A673 (cell line): ENCODE measurements at regions not wholly inside any gene's neighbourhood (a gene's known extent, or its start where the extent isn't known, plus 50 kb on each side); places are given as distances from the start of the nearest gene placed in this dataset.

ENCODE experiments used
- BruUV-seq: library from RNA; stranded (reverse); fragments of 400-500 nt; replicated peaks from 2 replicates; lab custom pipeline; 2021; lab: Mats Ljungman, UMichigan
- CTCF ChIA-PET: fragments of 300-600 bp; sonication (Branson Sonifier 250); formaldehyde crosslinking; loops from one replicate; lab custom pipeline; 2022; ENCODE audit warnings: antibody characterized with exemption; lab: Charles Lee
- POLR2A ChIA-PET: fragments of 300-600 bp; sonication (Branson Sonifier 250); formaldehyde crosslinking; loops from one replicate; lab custom pipeline; 2022; ENCODE audit warnings: antibody characterized with exemption; ENCODE audit not compliant: low non-redundant PET; lab: Charles Lee
- DNase-seq: peaks from one replicate; pipeline ENCODE4 v3.0.0-alpha.2; 2015; ENCODE audit warnings: low spot score
- H3K27ac ChIP-seq: fragments of 200-600 bp; sonication (generic); 2 replicates; pipeline ENCODE4 v1.5.1; 2016; ENCODE audit warnings: mixed run types, low read depth, mild to moderate bottlenecking, mixed read lengths, antibody characterized with exemption, low read length; ENCODE audit not compliant: poor library complexity, severe bottlenecking
- H3K27me3 ChIP-seq: fragments of 200-600 bp; sonication (generic); replicated peaks from 2 replicates; pipeline ENCODE4 v1.6.1; 2017; ENCODE audit warnings: mixed run types, low read depth, mild to moderate bottlenecking, mixed read lengths, antibody characterized with exemption, low read length; ENCODE audit not compliant: insufficient read depth, poor library complexity
- H3K36me3 ChIP-seq: fragments of 200-600 bp; sonication (generic); 2 replicates; pipeline ENCODE4 v1.6.1; 2016; ENCODE audit warnings: mixed run types, mild to moderate bottlenecking, mixed read lengths, antibody characterized with exemption, low read length; ENCODE audit not compliant: insufficient read depth, poor library complexity, severe bottlenecking
- H3K4me1 ChIP-seq: fragments of 200-600 bp; sonication (generic); 2 replicates; pipeline ENCODE4 v1.6.1; 2017; ENCODE audit warnings: mixed run types, mild to moderate bottlenecking, mixed read lengths, antibody characterized with exemption, low read length; ENCODE audit not compliant: insufficient read depth, poor library complexity, severe bottlenecking
- H3K4me3 ChIP-seq: fragments of 200-600 bp; sonication (generic); 2 replicates; pipeline ENCODE4 v1.5.1; 2016; ENCODE audit warnings: low read depth, mixed run types, mild to moderate bottlenecking, mixed read lengths, low read length; ENCODE audit not compliant: poor library complexity, severe bottlenecking
- H3K9me3 ChIP-seq: fragments of 200-600 bp; sonication (generic); 2 replicates; pipeline ENCODE4 v1.6.1; 2016; ENCODE audit warnings: mixed run types, low read depth, mild to moderate bottlenecking, mixed read lengths, antibody characterized with exemption, low read length; ENCODE audit not compliant: poor library complexity, severe bottlenecking
- EZH2 ChIP-seq: fragments of 200-600 bp; sonication (generic); IDR thresholded peaks from 2 replicates; pipeline ENCODE4 v1.6.1; 2017; ENCODE audit warnings: borderline replicate concordance, low read depth, mild to moderate bottlenecking, mixed read lengths, antibody characterized with exemption, low read length; ENCODE audit not compliant: poor library complexity, severe bottlenecking
- intact Hi-C: fragments of 100-400 bp; cut with micrococcal nuclease; formaldehyde crosslinking; loops from one replicate; pipeline ENCODE4 v1.10.0; 2022; ENCODE audit not compliant: unreplicated experiment
- TF ChIP-seq, protein P1 (sequence below): fragments of 300-800, 200-600 bp; sonication (generic); conservative IDR thresholded peaks from 2 replicates; pipeline ENCODE4 v1.5.1; 2017; ENCODE audit warnings: low read depth, mild to moderate bottlenecking, antibody characterized with exemption, low read length, moderate library complexity, mixed read lengths

- no peak overlapping the region for H3K4me3 ChIP-seq
- intact Hi-C loops: no loop called here
- peaks cover 3% of the 10 kb centered on the region for H3K27me3 ChIP-seq
- TF ChIP-seq EZH2: no peak
- TF ChIP-seq, protein P1, sequence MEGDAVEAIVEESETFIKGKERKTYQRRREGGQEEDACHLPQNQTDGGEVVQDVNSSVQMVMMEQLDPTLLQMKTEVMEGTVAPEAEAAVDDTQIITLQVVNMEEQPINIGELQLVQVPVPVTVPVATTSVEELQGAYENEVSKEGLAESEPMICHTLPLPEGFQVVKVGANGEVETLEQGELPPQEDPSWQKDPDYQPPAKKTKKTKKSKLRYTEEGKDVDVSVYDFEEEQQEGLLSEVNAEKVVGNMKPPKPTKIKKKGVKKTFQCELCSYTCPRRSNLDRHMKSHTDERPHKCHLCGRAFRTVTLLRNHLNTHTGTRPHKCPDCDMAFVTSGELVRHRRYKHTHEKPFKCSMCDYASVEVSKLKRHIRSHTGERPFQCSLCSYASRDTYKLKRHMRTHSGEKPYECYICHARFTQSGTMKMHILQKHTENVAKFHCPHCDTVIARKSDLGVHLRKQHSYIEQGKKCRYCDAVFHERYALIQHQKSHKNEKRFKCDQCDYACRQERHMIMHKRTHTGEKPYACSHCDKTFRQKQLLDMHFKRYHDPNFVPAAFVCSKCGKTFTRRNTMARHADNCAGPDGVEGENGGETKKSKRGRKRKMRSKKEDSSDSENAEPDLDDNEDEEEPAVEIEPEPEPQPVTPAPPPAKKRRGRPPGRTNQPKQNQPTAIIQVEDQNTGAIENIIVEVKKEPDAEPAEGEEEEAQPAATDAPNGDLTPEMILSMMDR: no peak
- CTCF ChIA-PET: no interaction called here
- no peaks in the 10 kb centered on the region for H3K9me3 ChIP-seq
- POLR2A ChIA-PET: no interaction called here
- no peak overlapping the region for H3K27ac ChIP-seq
- no peak for DNase-seq
- no peaks in the 10 kb centered on the region for H3K36me3 ChIP-seq
- H3K4me1 ChIP-seq: no peaks in the 10 kb centered on the region
- no TSS peak for BruUV-seq
Measured at GRCh38 chr7:41093141-41093540, 609.7 kb downstream of the INHBA start.

DNA sequence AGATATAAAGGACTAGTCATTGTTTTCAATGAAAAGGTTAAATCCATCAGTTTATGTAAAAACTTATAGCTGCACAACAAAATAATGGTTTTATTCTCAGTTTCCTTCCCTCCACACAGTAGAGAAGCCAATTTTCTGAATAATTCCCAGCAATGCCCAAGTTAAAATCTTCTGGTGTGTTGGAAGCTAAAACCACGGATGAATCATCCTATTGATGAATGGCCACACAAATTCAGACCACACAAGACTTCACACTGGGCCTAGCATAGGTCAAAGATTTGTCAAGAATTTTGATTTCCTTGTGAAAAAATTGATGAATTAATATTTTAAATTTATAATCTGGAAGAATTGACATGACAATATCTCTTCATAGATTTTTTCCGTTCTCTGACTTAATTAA is 617.6 kb downstream of the INHBA start:
- Histone ChIP-seq H3K27me3 (no peaks in the 10 kb centered on the region), H3K9me3 (no peaks in the 10 kb centered on the region), H3K4me1 (no peaks in the 10 kb centered on the region), H3K4me3 (no peak overlapping the region), H3K36me3 (no peaks in the 10 kb centered on the region), H3K27ac (no peak overlapping the region)
- ChIA-PET CTCF (no interaction called here), POLR2A (no interaction called here)
- no peak for DNase-seq
- TF ChIP-seq, protein P1: no peak
- TF ChIP-seq EZH2: no peak
- intact Hi-C loops: no loop called here
- BruUV-seq: no TSS peak

GRCh38 chr7:41084381-41084780 is 618.5 kb downstream of the INHBA start:
- H3K27me3 ChIP-seq: no peaks in the 10 kb centered on the region
- no peaks in the 10 kb centered on the region for H3K9me3 ChIP-seq
- DNase-seq: no peak
- TF ChIP-seq EZH2: no peak
- TF ChIP-seq, protein P1: no peak
- intact Hi-C loops: no loop called here
- ChIA-PET CTCF (no interaction called here), POLR2A (no interaction called here)
- no TSS peak for BruUV-seq
- H3K4me1 ChIP-seq: no peaks in the 10 kb centered on the region
- H3K36me3 ChIP-seq: no peaks in the 10 kb centered on the region
- no peak overlapping the region for H3K4me3 ChIP-seq
- no peak overlapping the region for H3K27ac ChIP-seq
